ENCODE measurements at regions not wholly inside any gene's neighbourhood (a gene's known extent, or its start where the extent isn't known, plus 50 kb on each side); places are given as distances from the start of the nearest gene placed in this dataset.

DNA sequence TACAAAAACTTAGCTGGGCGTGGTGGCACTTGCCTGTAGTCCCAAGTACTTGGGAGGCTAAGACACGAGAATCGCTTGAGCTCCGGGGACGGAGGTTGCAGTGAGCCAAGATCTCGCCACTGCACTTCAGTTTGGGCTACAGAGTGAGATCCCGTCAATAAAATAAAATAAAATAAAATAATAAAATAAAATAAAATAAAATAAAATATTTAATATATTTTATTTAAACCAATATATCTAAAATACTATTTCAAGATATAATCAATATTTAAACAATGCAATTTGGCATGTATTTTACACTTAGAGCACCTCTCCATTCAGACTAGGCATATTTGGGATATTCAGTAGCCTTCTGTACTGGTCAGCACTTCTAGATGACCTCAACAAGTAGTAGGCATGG is 142.1 kb downstream of the FOXA2 start:
- Mint-ChIP-seq H3K9me3 (no peaks in the 10 kb centered on the region), H3K4me1 (no peaks in the 10 kb centered on the region), H3K27ac (no peak overlapping the region), H3K27me3 (peaks cover 2% of the 10 kb centered on the region), H3K4me3 (no peak overlapping the region), H3K36me3 (ENCODE audit: low read depth) (no peaks in the 10 kb centered on the region)
- no peak for ATAC-seq (ENCODE audit: low read depth)
- no peak for TF ChIP-seq CTCF (IDR thresholded peaks at IDR 0.05)
- ChIA-PET POLR2A (no interaction called here), CTCF (no interaction called here)
- intact Hi-C loops (cut with micrococcal nuclease) = no loop called here
- DNase-seq = no peak

DNA sequence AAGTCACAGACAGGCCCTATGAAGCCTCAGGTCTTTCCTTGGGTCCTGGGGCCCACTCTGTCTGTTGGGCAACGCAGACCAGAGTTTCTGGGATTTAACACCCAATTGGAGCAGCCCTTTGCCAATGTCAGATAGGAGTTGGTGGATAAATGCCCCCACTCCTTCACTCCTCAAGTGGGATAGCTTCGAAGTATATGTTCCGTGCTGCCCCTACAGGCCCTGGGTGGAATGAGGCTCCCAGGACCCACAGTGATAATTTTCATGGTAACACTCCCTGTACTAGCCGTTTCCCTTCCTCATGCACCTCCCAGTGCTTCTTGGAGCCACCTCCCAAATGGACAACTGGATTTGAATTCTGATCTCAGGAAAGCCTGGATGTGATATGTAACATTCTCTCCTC is 145.4 kb downstream of the FOXA2 start:
- peaks cover 2% of the 10 kb centered on the region for H3K27me3 Mint-ChIP-seq

DNA sequence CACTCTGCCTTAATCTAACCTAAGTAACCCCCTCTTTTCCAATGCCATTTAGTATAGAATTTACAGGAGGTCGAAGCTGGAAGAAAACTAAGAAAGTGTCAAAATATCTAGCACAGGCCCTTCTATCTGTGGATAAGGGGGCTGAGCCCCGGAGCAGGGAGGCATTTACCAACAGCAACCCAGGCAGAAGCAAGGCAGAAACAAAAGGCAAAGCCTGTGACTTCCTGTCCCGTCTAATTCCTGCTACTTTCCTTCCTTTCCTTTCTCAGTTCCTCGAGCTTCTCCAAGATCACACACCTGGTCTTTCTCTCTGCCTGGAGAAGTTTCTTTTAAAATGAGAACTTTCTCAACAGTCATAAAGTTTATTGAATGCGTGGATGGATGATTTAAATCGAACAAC is 146.0 kb downstream of the FOXA2 start:
- no peaks in the 10 kb centered on the region for H3K4me1 Mint-ChIP-seq

More for the DNA sequence above, 145.4 kb downstream of the FOXA2 start:
- POLR2A ChIA-PET = no interaction called here
- H3K9me3 Mint-ChIP-seq = no peaks in the 10 kb centered on the region
- no peak overlapping the region for H3K4me3 Mint-ChIP-seq
- H3K27ac Mint-ChIP-seq = no peak overlapping the region
- ATAC-seq (ENCODE audit: low read depth) = no peak
- CTCF ChIA-PET = no interaction called here
- no peak for DNase-seq
- H3K4me1 Mint-ChIP-seq = no peaks in the 10 kb centered on the region
- no peak for TF ChIP-seq CTCF (IDR thresholded peaks at IDR 0.05)
- H3K36me3 Mint-ChIP-seq (ENCODE audit: low read depth) = no peaks in the 10 kb centered on the region
- intact Hi-C loops (cut with micrococcal nuclease) = no loop called here

DNA sequence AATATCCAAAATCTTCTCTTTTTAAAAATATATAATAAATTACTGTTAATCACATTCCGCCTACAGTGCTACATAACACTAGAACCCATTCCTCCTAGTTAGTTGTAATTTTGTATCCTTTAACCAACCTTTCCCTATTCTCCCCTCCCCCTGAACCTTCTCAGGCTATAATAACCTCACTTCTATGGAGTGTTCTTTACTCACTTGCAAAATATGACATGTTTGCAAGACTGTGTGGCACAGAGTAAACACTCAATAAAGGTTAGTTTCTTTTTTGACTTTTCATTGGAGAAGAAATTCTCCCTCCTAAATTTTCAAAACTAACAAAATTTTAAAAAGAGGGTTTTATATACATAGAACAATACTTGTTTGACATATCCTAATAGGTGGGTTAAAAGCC is 147.0 kb downstream of the FOXA2 start:
- TF ChIP-seq CTCF (IDR thresholded peaks at IDR 0.05) = no peak
- Mint-ChIP-seq H3K36me3 (ENCODE audit: low read depth) (no peaks in the 10 kb centered on the region), H3K9me3 (no peaks in the 10 kb centered on the region), H3K4me3 (no peak overlapping the region), H3K27ac (no peak overlapping the region), H3K27me3 (peaks cover 2% of the 10 kb centered on the region), H3K4me1 (no peaks in the 10 kb centered on the region)
- DNase-seq (no peak), ATAC-seq (ENCODE audit: low read depth) (no peak)
- POLR2A ChIA-PET = no interaction called here
- intact Hi-C loops (cut with micrococcal nuclease) = no loop called here
- CTCF ChIA-PET = no interaction called here

More for the DNA sequence above, 146.0 kb downstream of the FOXA2 start:
- Mint-ChIP-seq H3K27ac (no peak overlapping the region), H3K36me3 (ENCODE audit: low read depth) (no peaks in the 10 kb centered on the region), H3K27me3 (peaks cover 2% of the 10 kb centered on the region), H3K4me3 (no peak overlapping the region), H3K9me3 (no peaks in the 10 kb centered on the region)
- ChIA-PET POLR2A (no interaction called here), CTCF (no interaction called here)
- ATAC-seq (ENCODE audit: low read depth) = no peak
- no peak for DNase-seq
- TF ChIP-seq CTCF (IDR thresholded peaks at IDR 0.05) = no peak
- intact Hi-C loops (cut with micrococcal nuclease) = no loop called here

- H3K4me3 Mint-ChIP-seq = no peak overlapping the region
- intact Hi-C loops (cut with micrococcal nuclease) = no loop called here
- DNase-seq (no peak), ATAC-seq (ENCODE audit: low read depth) (no peak)
- H3K36me3 Mint-ChIP-seq (ENCODE audit: low read depth) = no peaks in the 10 kb centered on the region
- TF ChIP-seq CTCF (IDR thresholded peaks at IDR 0.05) = no peak
- H3K27me3 Mint-ChIP-seq = peaks cover 4% of the 10 kb centered on the region
- H3K27ac Mint-ChIP-seq = no peak overlapping the region
- no peaks in the 10 kb centered on the region for H3K4me1 Mint-ChIP-seq
- POLR2A ChIA-PET = no interaction called here
- no peaks in the 10 kb centered on the region for H3K9me3 Mint-ChIP-seq
- CTCF ChIA-PET = no interaction called here
Observed at GRCh38 chr20:22431419-22431818, 153.0 kb downstream of the FOXA2 start.
